ENCODE measurements at regions not wholly inside any gene's neighbourhood (a gene's known extent, or its start where the extent isn't known, plus 50 kb on each side); places are given as distances from the start of the nearest gene placed in this dataset.
"Not testable (repeated sequence)": the region's sequence is repeated elsewhere in the genome, so short reads cannot be mapped to it uniquely, and the experiment has no call there.

DNA sequence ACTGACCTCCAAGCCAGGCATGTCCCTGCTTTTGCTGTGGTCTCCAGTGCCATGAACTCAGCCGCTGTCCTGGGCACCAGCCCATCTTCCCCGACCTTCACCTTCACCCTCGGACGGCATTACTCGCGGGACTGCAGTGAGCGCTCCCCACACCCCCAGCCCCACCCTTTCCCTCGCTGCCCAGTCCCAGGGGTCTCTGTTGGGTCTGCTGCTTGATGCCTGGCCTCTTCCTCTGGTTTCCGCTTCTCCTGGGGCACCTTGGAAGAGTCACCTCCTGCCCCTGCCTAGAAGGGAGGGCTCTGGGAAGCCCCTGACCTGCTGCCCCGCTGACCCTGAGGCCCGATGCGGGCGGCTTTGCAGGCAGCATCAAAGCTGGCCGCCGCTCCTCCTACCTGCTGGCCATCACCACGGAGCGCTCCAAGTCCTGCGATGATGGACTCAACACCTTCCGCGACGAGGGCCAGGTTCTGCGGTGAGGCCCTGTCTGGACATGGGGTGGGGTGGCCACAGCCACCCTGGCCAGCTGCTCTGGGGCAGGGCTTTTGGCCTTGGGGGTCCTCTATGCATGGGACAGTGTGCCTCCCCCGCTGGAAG, 102.3 kb downstream of the ZNF267 start:
- not testable (repeated sequence) for H3K4me3 ChIP-seq (ENCODE audit: low read length); DNase-seq (ENCODE audit: low read depth)

DNA sequence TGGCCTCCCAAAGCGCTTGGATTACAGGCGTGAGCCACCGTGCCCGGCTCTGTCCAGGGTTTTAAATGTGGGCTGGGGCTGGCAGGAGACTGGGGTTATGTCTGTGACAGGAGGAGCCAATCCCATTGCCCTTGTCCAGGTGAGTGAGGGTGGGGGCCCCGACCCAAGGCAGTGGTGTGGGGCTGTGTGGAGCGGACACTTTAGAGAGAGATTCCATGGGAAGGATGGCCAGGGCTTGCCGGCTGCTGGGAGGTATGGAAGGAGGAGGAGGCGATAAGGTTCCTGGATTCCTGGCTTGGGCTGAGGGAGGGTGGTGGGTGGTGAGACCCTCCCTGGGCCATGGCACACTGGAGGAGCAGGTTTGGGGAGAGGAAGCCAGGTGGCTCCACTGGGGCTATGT, 104.9 kb downstream of the ZNF267 start:
- not testable (repeated sequence) for DNase-seq (ENCODE audit: low read depth); H3K4me3 ChIP-seq (ENCODE audit: low read length)

DNA sequence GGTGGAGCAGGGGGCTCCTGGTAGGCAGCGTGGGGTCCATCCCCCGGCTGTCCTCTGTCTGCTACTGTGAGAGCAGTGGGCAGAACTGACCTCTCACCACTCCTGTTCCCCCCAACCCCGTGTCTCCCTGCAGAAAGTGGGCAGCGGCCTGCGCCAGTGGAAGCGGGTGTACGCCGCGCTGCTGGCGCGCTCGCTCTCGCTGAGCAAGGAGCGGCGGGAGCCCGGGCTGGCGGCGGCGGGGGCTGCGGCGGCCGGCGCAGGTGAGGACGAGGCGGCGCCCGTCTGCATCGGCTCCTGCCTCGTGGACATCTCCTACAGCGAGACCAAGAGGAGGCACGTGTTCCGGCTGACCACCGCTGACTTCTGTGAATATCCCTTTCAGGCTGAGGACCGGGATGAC, 108.1 kb downstream of the ZNF267 start:
- not testable (repeated sequence) for DNase-seq (ENCODE audit: low read depth)

DNA sequence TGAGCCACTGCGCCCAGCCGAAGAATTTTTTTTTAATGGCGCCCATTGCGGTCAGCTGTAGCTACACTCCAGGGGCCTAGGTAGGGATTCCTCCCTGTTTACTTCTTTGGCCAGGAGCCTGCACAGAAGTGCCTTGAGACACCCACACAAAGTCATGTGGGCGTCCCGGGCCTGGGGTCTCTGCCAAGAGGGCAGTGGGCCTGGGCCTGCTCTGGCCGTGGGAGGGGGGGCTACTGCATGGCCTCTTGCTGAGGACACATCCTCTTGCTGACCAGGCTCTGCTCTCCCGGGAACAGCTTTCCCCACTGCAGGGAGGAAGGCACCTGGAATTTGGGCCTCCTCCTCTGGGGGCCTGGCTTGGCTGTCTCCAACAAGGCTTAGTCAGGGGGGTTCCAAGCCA, 109.4 kb downstream of the ZNF267 start:
- H3K4me3 ChIP-seq (ENCODE audit: low read length); DNase-seq (ENCODE audit: low read depth): not testable (repeated sequence)

More for the DNA sequence above, 108.1 kb downstream of the ZNF267 start:
- H3K4me3 ChIP-seq (ENCODE audit: low read length): not testable (repeated sequence)

DNA sequence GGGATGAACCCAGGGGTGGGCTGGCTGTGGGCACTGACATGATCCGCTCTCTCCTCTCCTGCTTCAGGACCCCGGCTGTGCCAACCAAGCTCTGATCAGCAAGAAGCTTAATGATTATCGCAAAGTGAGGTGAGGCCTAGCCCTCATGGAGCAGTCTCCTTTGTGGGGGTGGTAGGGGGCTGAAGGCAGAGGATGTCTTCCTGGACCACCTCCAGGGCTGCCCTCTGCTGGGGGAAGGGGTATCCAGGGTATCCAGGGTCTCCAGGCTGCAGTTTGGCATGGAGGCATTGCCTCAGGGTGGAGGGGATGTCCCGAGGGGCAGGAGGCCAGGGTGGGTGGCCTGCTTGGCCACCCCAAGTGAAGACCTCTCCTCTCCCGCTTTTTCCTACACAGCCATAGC, 110.1 kb downstream of the ZNF267 start:
- DNase-seq (ENCODE audit: low read depth); H3K4me3 ChIP-seq (ENCODE audit: low read length): not testable (repeated sequence)

DNA sequence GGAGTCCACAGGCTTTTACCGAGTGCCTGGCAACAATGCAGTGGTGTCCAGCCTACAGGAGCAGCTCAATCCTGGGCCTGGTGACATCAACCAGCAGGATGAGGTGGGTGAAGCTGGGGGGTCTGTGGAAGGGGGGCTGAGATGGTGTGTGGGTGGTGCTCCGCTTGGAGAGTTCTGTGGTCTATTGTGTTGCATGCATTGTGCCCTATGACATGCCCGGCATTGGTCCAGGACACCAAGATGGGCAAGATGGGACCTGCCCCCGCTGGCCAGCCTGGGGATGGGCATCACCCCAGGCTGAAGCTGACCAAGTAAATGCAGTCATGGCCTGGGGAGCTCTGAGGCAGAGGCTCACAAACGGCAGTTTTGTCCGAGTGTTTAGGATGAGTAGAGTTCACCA, 113.3 kb downstream of the ZNF267 start:
- H3K4me3 ChIP-seq (ENCODE audit: low read length); DNase-seq (ENCODE audit: low read depth): not testable (repeated sequence)

DNA sequence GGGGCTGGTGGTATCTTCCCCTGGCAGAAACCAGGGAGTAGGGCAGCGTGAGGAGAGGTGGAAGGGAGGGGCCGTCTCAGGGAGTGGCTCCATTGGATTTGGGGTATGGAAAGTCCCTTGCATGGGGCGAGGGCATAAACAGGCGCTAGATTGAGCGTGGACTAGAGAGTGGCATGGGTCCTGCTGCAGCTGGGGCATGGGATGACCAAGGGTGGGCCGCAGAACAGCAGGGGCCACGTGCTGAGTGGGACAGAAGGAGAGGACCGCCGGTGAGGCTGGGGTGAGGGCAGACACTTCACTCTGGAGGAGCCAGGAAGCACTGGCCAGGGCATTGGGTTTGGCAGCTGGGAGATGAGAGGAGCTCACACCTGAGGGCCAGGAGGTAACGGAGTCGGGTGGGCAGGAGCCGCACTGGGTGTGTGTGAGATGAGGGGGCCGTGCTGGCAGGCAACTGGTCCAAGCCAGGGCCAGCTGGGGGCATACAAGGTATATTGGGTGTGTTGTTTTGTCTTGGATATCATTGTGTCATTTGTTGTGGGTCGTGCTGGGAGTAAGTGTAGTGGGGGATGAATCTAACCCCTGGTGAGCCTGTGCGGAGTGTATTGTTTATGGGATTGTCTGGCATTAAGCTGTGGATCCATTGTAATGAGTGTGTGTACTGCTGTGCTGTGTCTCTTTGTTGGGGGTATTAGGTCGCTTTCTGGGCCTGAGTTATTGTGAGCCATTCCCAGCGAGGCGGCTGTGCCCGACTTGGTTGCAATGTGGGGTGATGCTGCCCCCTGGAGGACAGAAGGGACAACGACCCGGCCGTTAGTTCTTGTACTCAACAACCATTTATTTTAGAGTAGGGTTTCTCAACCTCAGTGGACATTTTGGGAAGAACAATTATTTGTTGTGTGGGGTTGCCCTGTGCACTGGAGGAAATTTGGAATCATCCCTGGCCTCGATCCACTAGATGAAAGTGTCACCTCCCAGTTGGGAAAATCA, 115.3 kb downstream of the ZNF267 start:
- H3K4me3 ChIP-seq (ENCODE audit: low read length); DNase-seq (ENCODE audit: low read depth): not testable (repeated sequence)

DNA sequence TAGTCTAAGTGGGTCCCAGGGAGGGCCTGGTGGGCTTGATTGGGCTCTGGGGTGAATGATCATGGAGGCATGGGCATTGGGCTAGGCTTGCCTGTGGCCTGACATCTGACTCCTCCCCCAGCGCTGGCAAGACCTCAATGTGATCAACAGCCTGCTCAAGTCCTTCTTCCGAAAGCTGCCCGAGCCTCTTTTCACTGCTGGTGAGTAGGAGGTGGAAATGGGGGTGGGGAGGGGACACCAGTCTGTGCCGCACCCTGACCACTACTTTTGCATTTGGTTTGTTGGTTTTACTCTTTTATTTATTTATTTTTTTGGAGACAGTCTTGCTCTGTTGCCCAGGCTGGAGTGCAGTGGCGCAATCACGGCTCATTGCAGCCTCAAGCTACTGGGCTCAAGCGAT, 116.7 kb downstream of the ZNF267 start:
- not testable (repeated sequence) for DNase-seq (ENCODE audit: low read depth); H3K4me3 ChIP-seq (ENCODE audit: low read length)

DNA sequence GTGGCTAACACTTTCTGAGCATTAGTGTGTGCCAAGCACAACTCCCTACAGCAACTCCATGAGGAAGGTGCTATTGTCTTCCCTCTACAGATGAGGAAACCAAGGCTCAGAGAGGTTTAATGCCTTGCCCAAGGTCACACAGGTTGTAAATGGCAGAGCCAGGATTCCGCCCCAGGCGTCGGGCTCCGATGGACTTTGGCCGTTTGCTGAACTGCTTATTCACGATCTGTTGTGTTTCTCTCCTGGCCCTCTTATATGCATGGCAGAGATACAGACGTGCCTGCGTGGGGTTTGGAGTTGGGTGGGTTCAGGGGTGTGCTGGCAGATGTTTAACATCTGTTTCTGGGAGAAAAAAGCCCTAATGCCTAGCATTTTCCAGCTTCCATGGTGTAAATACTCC, 117.4 kb downstream of the ZNF267 start:
- DNase-seq (ENCODE audit: low read depth); H3K4me3 ChIP-seq (ENCODE audit: low read length): not testable (repeated sequence)

DNA sequence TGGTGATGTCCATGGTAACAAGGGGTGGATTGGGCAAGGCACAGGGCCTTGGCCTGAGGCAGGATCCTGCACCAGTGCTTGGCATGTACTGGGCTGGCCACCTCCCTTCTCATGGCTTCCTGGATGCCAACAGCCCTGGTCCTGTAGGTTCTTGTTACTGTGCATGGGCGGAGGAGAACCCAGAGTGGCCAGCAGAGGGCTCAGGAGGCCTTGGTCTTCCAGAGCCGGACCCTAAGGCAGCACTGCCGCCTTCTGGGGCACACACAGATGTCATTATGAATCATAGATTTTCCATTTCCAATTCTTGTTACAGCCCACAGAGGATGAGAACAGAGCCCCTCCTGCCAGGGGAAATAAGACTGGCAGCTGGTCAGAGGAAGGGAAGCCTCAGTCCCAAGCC, 122.7 kb downstream of the ZNF267 start:
- H3K4me3 ChIP-seq (ENCODE audit: low read length); DNase-seq (ENCODE audit: low read depth): not testable (repeated sequence)

DNA sequence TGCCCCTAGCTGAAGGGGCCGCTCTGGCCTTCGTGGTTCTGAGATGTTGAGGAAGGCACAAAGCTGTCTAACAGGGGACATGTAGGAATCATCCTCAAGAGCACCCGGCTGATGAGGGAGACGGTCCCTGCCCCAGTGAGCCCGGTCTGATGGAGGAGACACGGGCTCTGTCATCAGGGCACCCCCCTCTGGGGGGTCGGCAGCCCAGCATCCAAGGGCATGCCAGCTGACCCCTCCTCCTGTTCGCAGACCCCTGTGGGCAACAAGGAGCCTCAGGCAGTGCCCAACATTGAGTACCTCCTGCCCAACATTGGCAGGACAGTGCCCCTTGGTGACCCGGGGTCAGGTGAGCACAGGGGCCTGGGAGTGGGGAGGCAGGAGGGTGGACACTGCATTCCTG, 128.9 kb downstream of the ZNF267 start:
- not testable (repeated sequence) for DNase-seq (ENCODE audit: low read depth); H3K4me3 ChIP-seq (ENCODE audit: low read length)

DNA sequence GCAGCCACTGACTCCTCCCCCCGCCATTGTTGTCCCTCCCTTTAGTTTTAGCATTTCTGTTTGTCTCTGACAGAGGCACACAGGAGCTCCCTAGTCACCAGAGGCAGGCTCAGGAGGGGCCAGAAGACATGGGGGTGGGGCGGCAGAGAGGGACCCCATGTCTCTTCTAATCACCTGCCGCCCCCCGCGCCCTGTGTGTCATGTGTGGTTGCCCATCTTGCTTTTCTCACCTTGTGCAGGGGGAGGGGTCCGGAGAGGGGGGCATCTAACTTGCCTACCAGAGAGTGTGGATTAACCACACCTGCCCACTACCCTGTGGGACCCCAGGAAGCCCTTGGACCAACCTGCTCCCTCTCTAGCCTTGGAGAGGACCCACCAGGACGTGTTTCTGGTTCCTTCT, 130.2 kb downstream of the ZNF267 start:
- not testable (repeated sequence) for DNase-seq (ENCODE audit: low read depth); H3K4me3 ChIP-seq (ENCODE audit: low read length)

DNA sequence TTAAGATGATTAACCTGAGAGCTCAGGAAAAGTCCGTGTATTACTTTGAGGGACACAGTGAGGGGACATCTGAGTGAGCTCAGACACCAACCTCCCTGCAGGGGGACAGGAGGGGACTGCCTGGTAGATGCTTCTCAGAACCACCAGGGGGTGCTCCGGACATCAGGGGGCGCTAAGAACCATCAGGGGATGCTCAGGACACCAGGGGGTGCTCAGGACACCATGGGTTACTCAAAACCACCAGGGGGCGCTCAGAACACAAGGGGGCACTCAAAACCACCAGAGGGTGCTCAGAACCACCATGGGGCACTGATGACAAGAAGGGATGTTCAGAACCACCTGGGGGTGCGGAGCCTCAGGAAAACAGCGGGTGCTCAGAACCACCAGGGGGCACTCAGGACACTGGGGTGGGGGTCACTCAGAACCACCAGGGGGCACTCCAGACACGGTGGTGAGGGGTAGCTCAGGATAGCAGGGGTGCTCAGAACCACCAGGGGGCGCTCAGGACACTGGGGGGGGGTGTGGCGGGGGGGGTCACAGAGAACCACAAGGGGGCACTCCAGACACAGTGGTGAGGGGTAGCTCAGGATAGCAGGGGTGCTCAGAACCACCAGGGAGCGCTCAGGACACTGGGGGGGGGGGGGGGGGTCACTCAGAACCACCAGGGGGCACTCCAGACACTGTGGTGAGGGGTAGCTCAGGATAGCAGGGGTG, 165.3 kb downstream of the ZNF267 start:
- not testable (repeated sequence) for H3K4me3 ChIP-seq (ENCODE audit: low read length); DNase-seq (ENCODE audit: low read depth)

DNA sequence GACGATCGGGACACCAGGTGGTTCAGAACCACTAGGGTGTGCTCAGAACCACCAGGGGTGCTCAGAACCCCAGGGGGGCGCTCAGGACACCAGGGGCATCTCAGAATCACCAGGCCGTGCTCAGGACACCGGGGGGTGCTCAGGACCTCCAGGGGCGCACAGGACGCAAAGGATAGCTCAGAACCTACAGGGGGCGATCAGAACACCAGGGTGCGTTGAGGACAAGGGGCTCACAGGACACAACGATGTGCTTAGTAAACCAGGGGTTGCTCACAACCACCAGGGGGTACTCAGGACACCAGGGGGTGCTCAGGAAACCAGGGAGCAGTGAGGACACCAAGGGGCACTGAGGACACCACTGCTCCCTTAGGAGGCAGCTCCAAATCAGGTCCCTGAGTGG, 166.3 kb downstream of the ZNF267 start:
- DNase-seq (ENCODE audit: low read depth); H3K4me3 ChIP-seq (ENCODE audit: low read length): not testable (repeated sequence)

DNA sequence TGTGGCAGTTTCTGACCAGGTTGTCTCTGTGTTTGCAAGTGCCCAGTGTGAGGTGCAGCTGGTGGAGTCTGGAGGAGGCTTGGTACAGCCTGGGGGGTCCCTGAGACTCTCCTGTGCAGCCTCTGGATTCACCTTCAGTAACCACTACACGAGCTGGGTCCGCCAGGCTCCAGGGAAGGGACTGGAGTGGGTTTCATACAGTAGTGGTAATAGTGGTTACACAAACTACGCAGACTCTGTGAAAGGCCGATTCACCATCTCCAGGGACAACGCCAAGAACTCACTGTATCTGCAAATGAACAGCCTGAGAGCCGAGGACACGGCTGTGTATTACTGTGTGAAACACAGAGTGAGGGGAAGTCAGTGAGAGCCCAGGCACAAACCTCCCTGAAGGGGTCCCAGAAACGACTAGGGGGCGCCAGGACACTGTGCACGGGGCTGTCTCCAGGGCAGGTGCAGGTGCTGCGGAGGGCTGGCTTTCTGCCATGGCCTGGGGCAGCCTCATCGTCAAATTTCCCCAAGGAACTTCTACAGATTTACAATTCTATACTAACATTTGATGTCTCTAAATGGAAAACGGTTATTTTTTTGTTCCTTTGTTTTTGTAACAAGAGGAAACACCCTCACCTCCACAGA, 187.0 kb upstream of the TP53TG3D start:
- DNase-seq (ENCODE audit: low read depth); H3K4me3 ChIP-seq (ENCODE audit: low read length): not testable (repeated sequence)

DNA sequence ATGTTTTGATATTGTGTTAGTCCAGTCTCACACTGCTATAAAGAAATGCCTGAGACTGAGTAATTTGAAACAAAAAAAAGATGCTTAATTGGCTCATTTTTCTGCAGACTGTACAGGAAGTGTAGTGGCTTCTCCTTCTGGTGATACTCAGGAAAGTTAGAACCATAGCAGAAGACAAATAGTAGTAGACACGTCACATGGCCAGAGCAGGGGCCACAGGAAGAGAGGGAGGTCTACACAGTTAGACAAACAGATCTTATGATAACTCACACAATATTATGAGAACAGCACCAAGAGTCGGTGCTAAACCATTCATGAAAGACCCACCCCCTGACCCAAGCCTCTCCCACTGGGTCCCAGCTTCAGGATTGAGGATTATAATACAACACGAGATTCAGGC, 181.5 kb upstream of the TP53TG3D start:
- DNase-seq (ENCODE audit: low read depth); H3K4me3 ChIP-seq (ENCODE audit: low read length): not testable (repeated sequence)

DNA sequence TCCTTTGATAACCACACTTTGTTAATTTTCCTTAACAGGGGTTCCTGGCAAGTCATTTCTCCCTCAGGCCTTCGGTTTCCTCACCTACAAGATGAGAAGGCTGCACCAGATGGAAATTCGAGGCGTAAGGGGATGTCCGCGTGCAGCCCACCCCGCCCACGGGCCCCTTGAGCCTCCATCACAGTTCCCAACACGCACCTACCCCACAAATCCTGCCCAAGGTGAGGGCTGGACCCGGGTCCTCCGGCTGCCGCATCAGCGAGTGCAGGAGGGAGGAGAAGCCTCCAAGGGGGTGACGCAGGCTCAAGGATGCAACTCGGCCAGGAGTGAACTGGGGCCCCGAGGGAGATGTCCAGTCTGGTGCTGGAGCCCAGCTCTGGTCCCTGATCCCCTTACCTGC, 169.2 kb upstream of the TP53TG3D start:
- H3K4me3 ChIP-seq (ENCODE audit: low read length); DNase-seq (ENCODE audit: low read depth): not testable (repeated sequence)

DNA sequence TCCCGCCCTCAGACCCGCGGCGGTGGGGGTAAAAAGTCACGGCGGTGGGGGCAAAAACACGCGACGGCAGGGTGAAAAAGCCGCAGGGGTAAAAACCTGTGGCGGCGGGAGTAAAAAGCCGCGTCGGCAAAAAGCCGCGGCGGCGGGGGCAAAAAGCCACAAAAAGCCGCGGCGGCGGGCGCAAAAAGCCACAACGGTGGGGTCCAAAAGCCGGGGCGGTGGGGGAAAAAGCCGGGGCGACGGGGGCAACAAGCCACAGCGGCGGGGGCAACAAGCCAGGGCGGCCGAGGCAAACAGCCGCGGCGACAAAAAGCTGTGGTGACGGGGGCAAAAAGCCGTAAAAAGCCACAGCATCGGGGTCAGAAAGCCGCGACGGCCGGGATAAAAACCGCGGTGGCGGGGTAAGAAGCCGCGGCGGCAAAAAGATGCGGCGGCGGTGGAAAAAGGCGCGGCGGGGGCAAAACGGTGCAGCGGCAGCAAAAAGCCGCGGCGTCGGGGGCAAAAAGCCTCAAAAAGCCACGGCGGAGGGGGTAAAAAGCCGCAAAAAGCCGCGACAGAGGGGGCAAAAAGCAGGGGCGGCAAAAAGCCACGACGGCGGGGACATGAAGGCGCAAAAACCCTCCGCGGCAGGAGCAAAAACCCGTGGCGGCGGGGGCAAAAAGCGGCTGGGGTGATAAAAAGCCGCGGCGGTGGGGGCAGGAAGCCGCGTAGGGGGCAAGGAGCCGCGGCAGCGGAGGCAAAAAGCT, 168.3 kb upstream of the TP53TG3D start:
- not testable (repeated sequence) for H3K4me3 ChIP-seq (ENCODE audit: low read length); DNase-seq (ENCODE audit: low read depth)
